ENCODE measurements at regions not wholly inside any gene's neighbourhood (a gene's known extent, or its start where the extent isn't known, plus 50 kb on each side); places are given as distances from the start of the nearest gene placed in this dataset.

GRCh38 chr4:158008551-158009218, 164.1 kb downstream of the GASK1B start:
- DNase-seq (ENCODE audit: low read depth in 2 of 2), result no peak

- DNase-seq (ENCODE audit: low read depth in 2 of 2), result no peak
These were observed 165.3 kb downstream of the GASK1B start for GRCh38 chr4:158007566-158007965.

GRCh38 chr4:158006990-158007389, 165.8 kb downstream of the GASK1B start:
- DNase-seq (ENCODE audit: low read depth in 2 of 2), result no peak

GRCh38 chr4:158005021-158005420, 167.8 kb downstream of the GASK1B start:
- DNase-seq (ENCODE audit: low read depth in 2 of 2), result no peak

GRCh38 chr4:158004101-158004500, 168.7 kb downstream of the GASK1B start:
- no peak for DNase-seq (ENCODE audit: low read depth in 2 of 2)

GRCh38 chr4:158003212-158003611, 169.6 kb downstream of the GASK1B start:
- no peak for DNase-seq (ENCODE audit: low read depth in 2 of 2)

GRCh38 chr4:158002173-158002572, 170.7 kb downstream of the GASK1B start:
- no peak for DNase-seq (ENCODE audit: low read depth in 2 of 2)

- DNase-seq (ENCODE audit: low read depth in 2 of 2), result no peak
These were observed 171.1 kb downstream of the GASK1B start for GRCh38 chr4:158001756-158002155.

- DNase-seq (ENCODE audit: low read depth in 2 of 2), result no peak
These were observed 173.1 kb downstream of the GASK1B start for GRCh38 chr4:157999723-158000122.

GRCh38 chr4:157997296-157997695, 175.5 kb downstream of the GASK1B start:
- DNase-seq (ENCODE audit: low read depth in 2 of 2), result no peak

- no peak for DNase-seq (ENCODE audit: low read depth in 2 of 2)
These were observed 176.5 kb downstream of the GASK1B start for GRCh38 chr4:157996061-157997028.

- no peak for DNase-seq (ENCODE audit: low read depth in 2 of 2)
These were observed 178.0 kb downstream of the GASK1B start for GRCh38 chr4:157994863-157995262.

- no peak for DNase-seq (ENCODE audit: low read depth in 2 of 2)
These were observed 179.6 kb downstream of the GASK1B start for GRCh38 chr4:157992948-157993839.

- DNase-seq (ENCODE audit: low read depth in 2 of 2), result peak in 1 of 2 donors; percentile 16
These were observed 180.7 kb downstream of the GASK1B start for GRCh38 chr4:157992038-157992705.

GRCh38 chr4:157988641-157989040, 184.2 kb downstream of the GASK1B start:
- no peak for DNase-seq (ENCODE audit: low read depth in 2 of 2)

- no peak for DNase-seq (ENCODE audit: low read depth in 2 of 2)
These were observed 188.4 kb downstream of the GASK1B start for GRCh38 chr4:157984285-157984911.

- DNase-seq (ENCODE audit: low read depth in 2 of 2), result no peak
These were observed 189.5 kb downstream of the GASK1B start for GRCh38 chr4:157983300-157983699.

- no peak for DNase-seq (ENCODE audit: low read depth in 2 of 2)
These were observed 192.7 kb downstream of the GASK1B start for GRCh38 chr4:157980158-157980557.

GRCh38 chr4:157978680-157979361, 194.0 kb downstream of the GASK1B start:
- no peak for DNase-seq (ENCODE audit: low read depth in 2 of 2)

- no peak for DNase-seq (ENCODE audit: low read depth in 2 of 2)
These were observed 195.7 kb downstream of the GASK1B start for GRCh38 chr4:157977086-157977485.

All from activated CD4-positive, alpha-beta T cell treated with anti-CD3 and anti-CD28 coated beads for 24 hours (primary cell).